Uterus (tissue), 3 donors: ENCODE measurements at regions not wholly inside any gene's neighbourhood (a gene's known extent, or its start where the extent isn't known, plus 50 kb on each side); places are given as distances from the start of the nearest gene placed in this dataset.

ENCODE experiments used
- DNase-seq, 2 donors: peaks; one replicate each; pipeline ENCODE4 v3.0.0-alpha.2; 2019 to 2020
- H3K27ac ChIP-seq, 2 donors: fragments of 200-600 bp; sonication (generic); 1 replicate in 1 of 2; 2 replicates in 1 of 2; pipeline ENCODE4 v1.5.1; 2016 to 2018
- H3K27me3 ChIP-seq, 2 donors: fragments of 200-600 bp; sonication (generic); one replicate each; pipeline ENCODE4 v1.5.1; 2018 to 2019; ENCODE audit warnings: control low read depth in 1 of 2
- H3K36me3 ChIP-seq, 2 donors: fragments of 200-600 bp; sonication (generic); one replicate each; pipeline ENCODE4 v1.5.1; 2019; ENCODE audit warnings: control low read depth in 1 of 2
- H3K4me1 ChIP-seq, 2 donors: fragments of 200-600 bp; sonication (generic); one replicate each; pipeline ENCODE4 v1.5.1; 2018 to 2019; ENCODE audit warnings: control low read depth in 1 of 2
- H3K4me3 ChIP-seq, 2 donors: fragments of 200-600 bp; sonication (generic); 1 replicate in 1 of 2; 2 replicates in 1 of 2; pipeline ENCODE4 v1.5.1; 2018 to 2019; ENCODE audit warnings: mild to moderate bottlenecking in 1 of 2
- H3K9me3 ChIP-seq, 2 donors: fragments of 200-600 bp; sonication (generic); one replicate each; pipeline ENCODE4 v1.5.1; 2019; ENCODE audit warnings: control low read depth in 1 of 2
- POLR2A ChIP-seq, 2 donors: fragments of 450-650 bp; IDR thresholded peaks; one replicate each; pipeline ENCODE4 v1.6.1; 2016; ENCODE audit warnings: antibody characterized with exemption in 2 of 2, mild to moderate bottlenecking in 1 of 2, moderate library complexity in 1 of 2
- intact Hi-C: fragments of 100-400 bp; cut with DNase I; formaldehyde crosslinking; loops from one replicate; pipeline ENCODE4 v1.15.1; 2023; ENCODE audit warnings: low total_unique reads
- TF ChIP-seq, protein P1 (sequence below), 4 experiments: fragments of 200-600 bp in 2 of 4; fragments of 450-650 bp in 2 of 4; sonication (generic) in 2 of 4; IDR thresholded peaks; one replicate each; pipeline ENCODE4 v1.5.1; 2016 to 2019; ENCODE audit warnings: antibody characterized with exemption in 4 of 4, mild to moderate bottlenecking in 2 of 4, moderate library complexity in 1 of 4
- donor health status: DM: yes; HTN: yes; CAD: no.

DNA sequence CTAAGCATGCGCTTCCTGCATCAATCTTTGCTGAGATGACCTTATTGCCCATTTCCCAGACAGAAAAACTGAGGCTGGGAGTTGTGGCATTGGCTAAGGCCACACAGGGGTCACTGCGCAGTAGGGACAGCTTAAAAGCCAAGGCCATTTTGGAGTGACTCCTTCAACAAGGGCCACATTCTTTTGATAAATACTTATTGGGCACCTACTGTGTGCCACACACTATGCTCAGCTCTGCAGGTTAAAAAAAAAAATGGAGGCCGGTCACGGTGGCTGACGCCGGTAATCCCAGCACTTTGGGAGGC, 108.6 kb downstream of the CEBPB start:
- TF ChIP-seq, protein P1, sequence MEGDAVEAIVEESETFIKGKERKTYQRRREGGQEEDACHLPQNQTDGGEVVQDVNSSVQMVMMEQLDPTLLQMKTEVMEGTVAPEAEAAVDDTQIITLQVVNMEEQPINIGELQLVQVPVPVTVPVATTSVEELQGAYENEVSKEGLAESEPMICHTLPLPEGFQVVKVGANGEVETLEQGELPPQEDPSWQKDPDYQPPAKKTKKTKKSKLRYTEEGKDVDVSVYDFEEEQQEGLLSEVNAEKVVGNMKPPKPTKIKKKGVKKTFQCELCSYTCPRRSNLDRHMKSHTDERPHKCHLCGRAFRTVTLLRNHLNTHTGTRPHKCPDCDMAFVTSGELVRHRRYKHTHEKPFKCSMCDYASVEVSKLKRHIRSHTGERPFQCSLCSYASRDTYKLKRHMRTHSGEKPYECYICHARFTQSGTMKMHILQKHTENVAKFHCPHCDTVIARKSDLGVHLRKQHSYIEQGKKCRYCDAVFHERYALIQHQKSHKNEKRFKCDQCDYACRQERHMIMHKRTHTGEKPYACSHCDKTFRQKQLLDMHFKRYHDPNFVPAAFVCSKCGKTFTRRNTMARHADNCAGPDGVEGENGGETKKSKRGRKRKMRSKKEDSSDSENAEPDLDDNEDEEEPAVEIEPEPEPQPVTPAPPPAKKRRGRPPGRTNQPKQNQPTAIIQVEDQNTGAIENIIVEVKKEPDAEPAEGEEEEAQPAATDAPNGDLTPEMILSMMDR (IDR thresholded peaks at IDR 0.05): no peak
- no peak for TF ChIP-seq POLR2A (IDR thresholded peaks at IDR 0.05)
- no peak overlapping the region for H3K4me3 ChIP-seq
- DNase-seq: no peak
- H3K36me3 ChIP-seq: no peaks in the 10 kb centered on the region
- H3K4me1 ChIP-seq: no peaks in the 10 kb centered on the region
- intact Hi-C loops: no loop called here
- H3K27ac ChIP-seq: peak overlapping the region in 1 of 2 donors; percentile 45
- no peaks in the 10 kb centered on the region for H3K27me3 ChIP-seq
- H3K9me3 ChIP-seq: no peaks in the 10 kb centered on the region

DNA sequence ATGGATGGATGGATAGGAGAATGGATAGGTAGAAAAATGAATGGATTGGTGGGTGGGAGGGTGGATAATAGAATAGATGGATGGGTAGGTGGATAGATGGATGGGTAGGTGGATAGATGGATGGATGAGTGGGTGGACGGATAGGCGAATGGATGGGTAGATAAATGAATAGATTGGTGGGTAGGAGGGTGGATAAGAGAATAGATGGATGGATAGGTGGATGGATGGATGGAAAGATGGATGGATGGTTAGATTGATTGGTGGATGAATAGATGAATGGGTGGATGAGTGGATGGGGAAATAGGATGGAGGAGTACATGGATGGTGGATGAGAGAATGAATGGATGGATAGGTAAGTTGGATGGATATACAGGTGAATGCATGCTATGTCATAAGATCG, 110.5 kb downstream of the CEBPB start:
- no peaks in the 10 kb centered on the region for H3K36me3 ChIP-seq
- DNase-seq: no peak
- H3K27me3 ChIP-seq: no peaks in the 10 kb centered on the region
- H3K9me3 ChIP-seq: no peaks in the 10 kb centered on the region
- H3K4me3 ChIP-seq: no peak overlapping the region
- TF ChIP-seq POLR2A (IDR thresholded peaks at IDR 0.05): no peak
- TF ChIP-seq, protein P1 (IDR thresholded peaks at IDR 0.05): no peak
- H3K4me1 ChIP-seq: peaks cover 0 to 5% of the 10 kb centered on the region in 2 donors
- H3K27ac ChIP-seq: no peak overlapping the region
- intact Hi-C loops: no loop called here

DNA sequence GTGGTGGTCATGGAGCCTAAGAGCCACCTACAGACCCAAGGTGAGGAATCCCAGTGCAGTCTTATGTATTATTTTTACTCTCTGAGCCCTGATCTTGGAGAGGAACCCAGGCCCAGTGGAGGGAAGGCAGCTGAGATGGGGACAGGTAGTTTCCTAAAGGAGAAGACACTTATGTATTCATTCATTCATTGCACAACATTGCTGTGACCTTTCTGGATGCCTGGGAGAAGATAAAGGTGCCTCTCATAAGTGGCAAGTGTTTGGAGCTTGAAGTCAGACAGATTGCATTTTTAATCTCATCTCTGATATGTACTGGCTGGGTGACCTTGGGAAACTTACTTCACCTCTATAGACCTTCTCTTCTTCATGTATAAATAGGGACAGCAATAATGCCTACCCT, 111.1 kb downstream of the CEBPB start:
- no peak overlapping the region for H3K4me3 ChIP-seq
- DNase-seq: no peak
- TF ChIP-seq, protein P1 (IDR thresholded peaks at IDR 0.05): no peak
- no peak for TF ChIP-seq POLR2A (IDR thresholded peaks at IDR 0.05)
- H3K36me3 ChIP-seq: no peaks in the 10 kb centered on the region
- intact Hi-C loops: no loop called here
- H3K9me3 ChIP-seq: no peaks in the 10 kb centered on the region
- no peaks in the 10 kb centered on the region for H3K27me3 ChIP-seq
- peak overlapping the region in 1 of 2 donors; percentile 96 for H3K27ac ChIP-seq
- peaks cover 0 to 5% of the 10 kb centered on the region in 2 donors for H3K4me1 ChIP-seq

DNA sequence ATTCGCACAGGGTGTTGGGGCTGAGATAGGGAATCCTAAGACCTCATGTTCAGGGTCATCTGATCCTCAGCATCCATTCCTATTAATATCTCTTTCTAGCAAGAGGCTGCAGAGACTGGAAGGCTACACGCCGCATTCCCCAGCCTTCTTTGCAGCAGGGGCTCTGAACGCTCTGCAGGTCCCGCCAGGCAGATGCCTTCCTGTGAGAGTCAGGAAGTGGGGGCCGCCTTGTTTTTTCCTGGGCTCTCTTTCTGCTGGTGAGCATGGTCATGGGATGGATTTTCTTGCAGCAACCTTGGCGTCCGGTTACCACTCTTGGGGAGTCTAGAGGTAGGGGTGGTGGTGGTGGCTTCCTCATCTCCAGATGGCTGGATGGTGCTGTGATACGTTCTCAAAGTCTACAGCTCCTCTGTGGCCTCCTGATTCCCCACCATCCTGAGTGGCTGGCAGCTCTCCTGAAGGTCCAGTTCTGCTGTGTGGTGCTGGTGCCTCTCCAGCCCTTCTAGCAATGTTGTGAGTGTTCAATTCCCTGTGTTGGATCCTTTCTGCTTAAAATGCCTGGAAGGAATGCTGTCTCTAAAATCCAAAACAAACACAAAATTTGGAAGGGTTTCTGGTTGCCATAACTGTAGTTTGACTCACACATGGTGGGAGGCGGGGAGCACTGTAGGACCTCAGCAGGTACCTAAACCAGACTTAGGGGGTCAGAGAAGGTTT, 111.9 kb downstream of the CEBPB start:
- TF ChIP-seq, protein P1 (IDR thresholded peaks at IDR 0.05): no peak
- no peak for TF ChIP-seq POLR2A (IDR thresholded peaks at IDR 0.05)
- Histone ChIP-seq H3K36me3 (no peaks in the 10 kb centered on the region), H3K27me3 (no peaks in the 10 kb centered on the region), H3K27ac (peak overlapping the region; percentile 96 to 99), H3K9me3 (no peaks in the 10 kb centered on the region), H3K4me3 (no peak overlapping the region), H3K4me1 (peaks cover 0 to 5% of the 10 kb centered on the region in 2 donors)
- no peak for DNase-seq
- intact Hi-C loops: no loop called here

DNA sequence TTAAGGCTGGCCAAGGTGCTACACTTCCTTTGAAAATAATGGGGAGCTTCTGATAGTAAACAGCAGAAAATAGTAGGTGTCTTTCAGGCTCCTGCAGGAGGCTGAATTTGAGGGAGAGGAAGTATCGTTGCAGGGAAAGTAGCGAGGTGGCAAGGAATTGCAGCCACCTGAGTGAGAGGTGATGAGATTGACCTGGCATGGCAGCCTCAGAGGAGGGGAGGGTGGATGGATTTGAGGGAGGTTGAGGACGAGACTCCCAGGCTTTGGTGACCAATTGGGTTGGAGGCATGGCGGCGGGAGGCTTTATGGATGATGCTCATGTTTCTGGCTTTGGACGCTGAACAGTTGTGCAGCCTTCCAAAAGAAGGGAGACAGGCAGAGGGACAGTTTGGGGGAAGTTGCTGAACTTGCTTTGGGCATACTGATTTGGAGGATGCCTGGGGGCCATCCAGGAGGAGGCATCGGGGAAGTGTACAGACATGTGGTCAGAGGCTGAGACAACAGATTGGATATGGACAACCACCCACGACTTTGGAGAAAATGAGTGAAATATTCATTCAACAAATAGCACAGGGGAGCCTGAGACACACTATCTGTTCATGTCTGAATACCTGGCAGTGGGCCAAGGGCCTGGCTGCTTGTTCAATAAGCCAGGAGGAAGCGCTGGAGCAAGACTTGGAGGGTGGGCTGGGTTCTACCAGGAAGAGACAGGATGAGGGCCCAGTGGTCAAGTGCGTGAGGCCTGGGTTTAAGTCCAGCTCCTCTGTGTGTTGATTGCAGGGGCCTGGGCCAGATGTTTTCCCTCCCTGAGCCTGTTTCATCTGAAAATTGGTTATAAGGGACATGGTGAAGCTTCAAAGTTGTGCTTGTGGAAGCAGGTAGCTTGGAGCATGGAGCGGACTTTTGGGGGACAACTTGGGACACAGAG, 113.2 kb downstream of the CEBPB start:
- TF ChIP-seq, protein P1 (IDR thresholded peaks at IDR 0.05): no peak
- no peak for TF ChIP-seq POLR2A (IDR thresholded peaks at IDR 0.05)
- peaks cover 0 to 14% of the 10 kb centered on the region in 2 donors for H3K4me1 ChIP-seq
- H3K27me3 ChIP-seq: no peaks in the 10 kb centered on the region
- H3K9me3 ChIP-seq: no peaks in the 10 kb centered on the region
- peak; percentile 88 for DNase-seq
- H3K36me3 ChIP-seq: no peaks in the 10 kb centered on the region
- H3K4me3 ChIP-seq: no peak overlapping the region
- peak overlapping the region; percentile 96 to 99 for H3K27ac ChIP-seq
- intact Hi-C loops: no loop called here
